ENCODE measurements at regions not wholly inside any gene's neighbourhood (a gene's known extent, or its start where the extent isn't known, plus 50 kb on each side); places are given as distances from the start of the nearest gene placed in this dataset.

GRCh38 chr1:199684686-199685273 is 342.7 kb upstream of the NR5A2 start:
- peak; percentile 22 for DNase-seq

GRCh38 chr1:199685369-199685768 is 342.1 kb upstream of the NR5A2 start:
- no peak for DNase-seq

GRCh38 chr1:199687321-199687720 is 340.2 kb upstream of the NR5A2 start:
- peak; percentile 74 for DNase-seq

- DNase-seq, result no peak
Measured at GRCh38 chr1:199688133-199688676, 339.3 kb upstream of the NR5A2 start.

GRCh38 chr1:199688774-199689173 is 338.7 kb upstream of the NR5A2 start:
- DNase-seq, result no peak

- no peak for DNase-seq
Measured at GRCh38 chr1:199690496-199690895, 337.0 kb upstream of the NR5A2 start.

GRCh38 chr1:199691540-199691939 is 336.0 kb upstream of the NR5A2 start:
- DNase-seq, result no peak

GRCh38 chr1:199693724-199694123 is 333.8 kb upstream of the NR5A2 start:
- DNase-seq, result no peak

- DNase-seq, result no peak
Measured at GRCh38 chr1:199696225-199696624, 331.3 kb upstream of the NR5A2 start.

- DNase-seq, result no peak
Measured at GRCh38 chr1:199698222-199698621, 329.3 kb upstream of the NR5A2 start.

- no peak for DNase-seq
Measured at GRCh38 chr1:199700551-199700950, 327.0 kb upstream of the NR5A2 start.

- no peak for DNase-seq
Measured at GRCh38 chr1:199701726-199702125, 325.8 kb upstream of the NR5A2 start.

GRCh38 chr1:199704231-199704630 is 323.3 kb upstream of the NR5A2 start:
- DNase-seq, result no peak

- no peak for DNase-seq
Measured at GRCh38 chr1:199705825-199706224, 321.7 kb upstream of the NR5A2 start.

- DNase-seq, result no peak
Measured at GRCh38 chr1:199706826-199707606, 320.5 kb upstream of the NR5A2 start.

GRCh38 chr1:199710974-199711373 is 316.5 kb upstream of the NR5A2 start:
- DNase-seq, result no peak

GRCh38 chr1:199716729-199717128 is 310.8 kb upstream of the NR5A2 start:
- no peak for DNase-seq

GRCh38 chr1:199719156-199719842 is 308.2 kb upstream of the NR5A2 start:
- no peak for DNase-seq

GRCh38 chr1:199720496-199720895 is 307.0 kb upstream of the NR5A2 start:
- no peak for DNase-seq

GRCh38 chr1:199721001-199721400 is 306.5 kb upstream of the NR5A2 start:
- no peak for DNase-seq

- DNase-seq, result no peak
Measured at GRCh38 chr1:199723250-199723956, 304.1 kb upstream of the NR5A2 start.

GRCh38 chr1:199724049-199724448 is 303.5 kb upstream of the NR5A2 start:
- no peak for DNase-seq

- no peak for DNase-seq
Measured at GRCh38 chr1:199725002-199725565, 302.4 kb upstream of the NR5A2 start.
